ENCODE measurements at regions not wholly inside any gene's neighbourhood (a gene's known extent, or its start where the extent isn't known, plus 50 kb on each side); places are given as distances from the start of the nearest gene placed in this dataset.

GRCh38 chr6:41464481-41464880 is 81.7 kb upstream of the FOXP4 start:
- TF ChIP-seq POLR2A (IDR thresholded peaks at IDR 0.05) = no peak
- TF ChIP-seq, protein P1, sequence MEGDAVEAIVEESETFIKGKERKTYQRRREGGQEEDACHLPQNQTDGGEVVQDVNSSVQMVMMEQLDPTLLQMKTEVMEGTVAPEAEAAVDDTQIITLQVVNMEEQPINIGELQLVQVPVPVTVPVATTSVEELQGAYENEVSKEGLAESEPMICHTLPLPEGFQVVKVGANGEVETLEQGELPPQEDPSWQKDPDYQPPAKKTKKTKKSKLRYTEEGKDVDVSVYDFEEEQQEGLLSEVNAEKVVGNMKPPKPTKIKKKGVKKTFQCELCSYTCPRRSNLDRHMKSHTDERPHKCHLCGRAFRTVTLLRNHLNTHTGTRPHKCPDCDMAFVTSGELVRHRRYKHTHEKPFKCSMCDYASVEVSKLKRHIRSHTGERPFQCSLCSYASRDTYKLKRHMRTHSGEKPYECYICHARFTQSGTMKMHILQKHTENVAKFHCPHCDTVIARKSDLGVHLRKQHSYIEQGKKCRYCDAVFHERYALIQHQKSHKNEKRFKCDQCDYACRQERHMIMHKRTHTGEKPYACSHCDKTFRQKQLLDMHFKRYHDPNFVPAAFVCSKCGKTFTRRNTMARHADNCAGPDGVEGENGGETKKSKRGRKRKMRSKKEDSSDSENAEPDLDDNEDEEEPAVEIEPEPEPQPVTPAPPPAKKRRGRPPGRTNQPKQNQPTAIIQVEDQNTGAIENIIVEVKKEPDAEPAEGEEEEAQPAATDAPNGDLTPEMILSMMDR (IDR thresholded peaks at IDR 0.05) = no peak

Data from esophagus squamous epithelium (tissue), 4 donors.